H9 (cell line): ENCODE measurements at regions not wholly inside any gene's neighbourhood (a gene's known extent, or its start where the extent isn't known, plus 50 kb on each side); places are given as distances from the start of the nearest gene placed in this dataset.

Experiments used
- DNase-seq: peaks from one replicate; pipeline ENCODE4 v3.0.0-alpha.2; 2017
- H2AFZ ChIP-seq: one replicate; pipeline ENCODE4 v1.6.1; 2013; ENCODE audit warnings: mild to moderate bottlenecking, low read length, control low read depth, moderate library complexity
- H2AK5ac ChIP-seq: 2 replicates; pipeline ENCODE4 v1.6.1; 2013; ENCODE audit warnings: low read length, control low read depth, mixed read lengths; ENCODE audit not compliant: insufficient read length
- H2BK120ac ChIP-seq: one replicate; pipeline ENCODE4 v1.6.1; 2013; ENCODE audit warnings: low read depth, mild to moderate bottlenecking, low read length, control low read depth, inconsistent platforms; ENCODE audit not compliant: poor library complexity, severe bottlenecking
- H2BK12ac ChIP-seq: 2 replicates; pipeline ENCODE4 v1.6.1; 2013; ENCODE audit warnings: low read length, control low read depth, mixed read lengths, low read depth; ENCODE audit not compliant: insufficient read length
- H2BK15ac ChIP-seq: 2 replicates; pipeline ENCODE4 v1.6.1; 2013; ENCODE audit warnings: low read depth, low read length, control low read depth
- H2BK20ac ChIP-seq: one replicate; pipeline ENCODE4 v1.6.1; 2013; ENCODE audit warnings: low read depth, mild to moderate bottlenecking, low read length, control low read depth, inconsistent platforms; ENCODE audit not compliant: poor library complexity, severe bottlenecking
- H2BK5ac ChIP-seq: 2 replicates; pipeline ENCODE4 v1.6.1; 2013; ENCODE audit warnings: low read length, control low read depth, mixed read lengths; ENCODE audit not compliant: insufficient read length
- H3K14ac ChIP-seq: 2 replicates; pipeline ENCODE4 v1.6.1; 2013; ENCODE audit warnings: low read length, control low read depth; ENCODE audit not compliant: insufficient read depth
- H3K18ac ChIP-seq: 2 replicates; pipeline ENCODE4 v1.6.1; 2013; ENCODE audit warnings: low read depth, mild to moderate bottlenecking, mixed read lengths, low read length, control low read depth; ENCODE audit not compliant: insufficient read length
- H3K23ac ChIP-seq: 2 replicates; pipeline ENCODE4 v1.6.1; 2013; ENCODE audit warnings: low read length, control low read depth, mixed read lengths, low read depth; ENCODE audit not compliant: insufficient read length
- H3K23me2 ChIP-seq: 2 replicates; pipeline ENCODE4 v1.6.1; 2013; ENCODE audit warnings: low read depth, mild to moderate bottlenecking, mixed read lengths, low read length, control low read depth; ENCODE audit not compliant: insufficient read length, poor library complexity, severe bottlenecking
- H3K27ac ChIP-seq: 2 replicates; pipeline ENCODE4 v1.5.1; 2013; ENCODE audit warnings: low read length, control low read depth, mixed read lengths, low read depth; ENCODE audit not compliant: insufficient read length
- H3K27me3 ChIP-seq: 2 replicates; pipeline ENCODE4 v1.6.1; 2013; ENCODE audit warnings: low read length, control low read depth, inconsistent platforms; ENCODE audit not compliant: insufficient read depth
- H3K4ac ChIP-seq: 2 replicates; pipeline ENCODE4 v1.6.1; 2013; ENCODE audit warnings: low read depth, mild to moderate bottlenecking, control low read depth, inconsistent platforms, low read length, moderate library complexity
- H3K4me1 ChIP-seq: 2 replicates; pipeline ENCODE4 v1.6.1; 2013; ENCODE audit warnings: low read length, control low read depth, inconsistent platforms; ENCODE audit not compliant: insufficient read depth
- H3K4me2 ChIP-seq: 2 replicates; pipeline ENCODE4 v1.6.1; 2013; ENCODE audit warnings: low read length, control low read depth, mixed read lengths; ENCODE audit not compliant: insufficient read length, insufficient read depth
- H3K56ac ChIP-seq: 2 replicates; pipeline ENCODE4 v1.6.1; 2013; ENCODE audit warnings: low read depth, mild to moderate bottlenecking, mixed read lengths, low read length, control low read depth; ENCODE audit not compliant: insufficient read length
- H3K79me1 ChIP-seq: 2 replicates; pipeline ENCODE4 v1.6.1; 2013; ENCODE audit warnings: low read depth, mild to moderate bottlenecking, moderate library complexity, low read length, control low read depth, inconsistent platforms; ENCODE audit not compliant: insufficient read depth, poor library complexity, severe bottlenecking
- H3K79me2 ChIP-seq: 2 replicates; pipeline ENCODE4 v1.6.1; 2013; ENCODE audit warnings: low read length, control low read depth, inconsistent platforms; ENCODE audit not compliant: insufficient read depth
- H3K9ac ChIP-seq: 2 replicates; pipeline ENCODE4 v1.6.1; 2013; ENCODE audit warnings: low read length, control low read depth, mixed read lengths; ENCODE audit not compliant: insufficient read length; ENCODE audit errors: extremely low read depth
- H3K9me3 ChIP-seq: one replicate; pipeline ENCODE4 v1.6.1; 2013; ENCODE audit warnings: low read depth, low read length, inconsistent platforms; ENCODE audit not compliant: control insufficient read depth
- H3T11ph ChIP-seq: one replicate; pipeline ENCODE4 v1.6.1; 2013; ENCODE audit warnings: mild to moderate bottlenecking, low read length, control low read depth, inconsistent platforms
- H4K20me1 ChIP-seq: one replicate; pipeline ENCODE4 v1.6.1; 2013; ENCODE audit not compliant: control insufficient read depth, insufficient read length, insufficient read depth
- H4K5ac ChIP-seq: 2 replicates; pipeline ENCODE4 v1.6.1; 2013; ENCODE audit warnings: low read depth, mild to moderate bottlenecking, mixed read lengths, low read length, control low read depth; ENCODE audit not compliant: insufficient read length
- H4K8ac ChIP-seq: replicated peaks from 2 replicates; pipeline ENCODE4 v1.6.1; 2013; ENCODE audit warnings: low read length, control low read depth, mixed read lengths, low read depth; ENCODE audit not compliant: insufficient read length
- H4K91ac ChIP-seq: 2 replicates; pipeline ENCODE4 v1.6.1; 2013; ENCODE audit warnings: low read depth, mild to moderate bottlenecking, moderate library complexity, mixed read lengths, low read length, control low read depth; ENCODE audit not compliant: insufficient read length
- H3K27ac Mint-ChIP-seq, 3 experiments: 2 replicates in 2 of 3; 3 replicates in 1 of 3; pipeline ENCODE4 v1.8.0; 2020 to 2021; ENCODE audit warnings: mixed read lengths in 3 of 3, mild to moderate bottlenecking in 1 of 3, moderate library complexity in 1 of 3
- H3K27me3 Mint-ChIP-seq: 2 replicates; pipeline ENCODE4 v1.8.0; 2021; ENCODE audit warnings: low read depth, mild to moderate bottlenecking, moderate library complexity, mixed read lengths
- H3K36me3 Mint-ChIP-seq, 3 experiments: 2 replicates in 2 of 3; 3 replicates in 1 of 3; pipeline ENCODE4 v1.8.0; 2020 to 2021; ENCODE audit warnings: low read depth in 3 of 3, mixed read lengths in 3 of 3; ENCODE audit not compliant: insufficient read depth in 1 of 3
- H3K4me1 Mint-ChIP-seq, 2 experiments: 2 replicates each; pipeline ENCODE4 v1.8.0; 2020; ENCODE audit warnings: mixed read lengths in 2 of 2
- H3K4me3 Mint-ChIP-seq, 2 experiments: 2 replicates in 1 of 2; 3 replicates in 1 of 2; pipeline ENCODE4 v1.8.0; 2020 to 2021; ENCODE audit warnings: mild to moderate bottlenecking in 2 of 2, mixed read lengths in 2 of 2, moderate library complexity in 1 of 2
- H3K9me3 Mint-ChIP-seq, 2 experiments: 2 replicates in 1 of 2; 3 replicates in 1 of 2; pipeline ENCODE4 v1.8.0; 2020; ENCODE audit warnings: mild to moderate bottlenecking in 2 of 2, mixed read lengths in 2 of 2, moderate library complexity in 1 of 2
- CTCF ChIP-seq: fragments of 200-600 bp; sonication (generic); conservative IDR thresholded peaks from 3 replicates; pipeline ENCODE4 v1.8.0; 2021; ENCODE audit warnings: antibody characterized with exemption, mild to moderate bottlenecking
- WGBS: extraction: QIAGEN DNeasy Blood & Tissue Kit; methylation state at CpG from one replicate; pipeline ENCODE4 v1.1.7; 2013; ENCODE audit warnings: missing lambda C conversion rate, low lambda C conversion rate, mixed read lengths; ENCODE audit not compliant: insufficient read length; ENCODE audit errors: extremely low coverage; 5-methylcytosine and 5-hydroxymethylcytosine counted together

- Histone ChIP-seq H3K9me3 (no peaks in the 10 kb centered on the region), H3K23me2 (no peaks in the 10 kb centered on the region), H4K8ac (no peak overlapping the region), H4K91ac (no peak overlapping the region), H3T11ph (no peak overlapping the region), H2BK20ac (no peak overlapping the region), H3K23ac (no peak overlapping the region), H2BK12ac (no peak overlapping the region), H2BK120ac (no peak overlapping the region), H3K27me3 (no peaks in the 10 kb centered on the region), H3K4me1 (no peaks in the 10 kb centered on the region), H4K5ac (no peak overlapping the region), H3K79me1 (no peaks in the 10 kb centered on the region), H3K79me2 (no peaks in the 10 kb centered on the region), H3K9ac (no peak overlapping the region), H3K4me2 (no peak overlapping the region), H3K18ac (no peak overlapping the region), H2AK5ac (no peak overlapping the region), H4K20me1 (no peaks in the 10 kb centered on the region), H2BK5ac (no peak overlapping the region), H3K14ac (no peak overlapping the region), H3K4ac (no peak overlapping the region), H2BK15ac (no peak overlapping the region), H3K27ac (no peak overlapping the region), H2AFZ (no peak overlapping the region), H3K56ac (no peak overlapping the region)
- Mint-ChIP-seq H3K4me1 (no peaks in the 10 kb centered on the region), H3K4me3 (no peak overlapping the region), H3K36me3 (peaks cover 0 to 4% (median 0%) of the 10 kb centered on the region in 3 experiments; a peak in 1 of 7 replicates), H3K9me3 (peaks cover 0 to 6% of the 10 kb centered on the region in 2 experiments; a peak in 3 of 5 replicates), H3K27me3 (no peaks in the 10 kb centered on the region), H3K27ac (no peak overlapping the region)
- no peak for TF ChIP-seq CTCF
- DNase-seq = no peak
- no CpG with 5 or more reads among the region's 21 CpGs for WGBS
Observed at GRCh38 chr3:86731501-86731901, 259.4 kb downstream of the VGLL3 start.
